Transverse colon (tissue), 4 donors: ENCODE measurements at regions not wholly inside any gene's neighbourhood (a gene's known extent, or its start where the extent isn't known, plus 50 kb on each side); places are given as distances from the start of the nearest gene placed in this dataset.

Source experiments
- EP300 ChIP-seq: sonication (generic); formaldehyde crosslinking; IDR thresholded peaks from one replicate; pipeline ENCODE4 v1.6.1; 2017; ENCODE audit warnings: antibody characterized with exemption, low read depth
- POLR2A ChIP-seq: fragments of 450-650 bp; IDR thresholded peaks from one replicate; pipeline ENCODE4 v1.6.1; 2016; ENCODE audit warnings: antibody characterized with exemption, mild to moderate bottlenecking, moderate library complexity
- POLR2AphosphoS5 ChIP-seq, 3 donors: sonication (generic); formaldehyde crosslinking; IDR thresholded peaks; one replicate each; pipeline ENCODE4 v1.6.1; 2016; ENCODE audit warnings: antibody characterized with exemption in 3 of 3
- TF ChIP-seq, protein P1 (sequence below), 5 experiments: fragments of 200-600 bp in 3 of 5; fragments of 450-650 bp in 2 of 5; sonication (generic) in 3 of 5; IDR thresholded peaks; 1 replicate in 2 of 5; 2 replicates in 3 of 5; pipeline ENCODE4 v1.5.1; 2016 to 2017; ENCODE audit warnings: antibody characterized with exemption in 5 of 5, inconsistent platforms in 3 of 5, mild to moderate bottlenecking in 2 of 5, moderate library complexity in 1 of 5

DNA sequence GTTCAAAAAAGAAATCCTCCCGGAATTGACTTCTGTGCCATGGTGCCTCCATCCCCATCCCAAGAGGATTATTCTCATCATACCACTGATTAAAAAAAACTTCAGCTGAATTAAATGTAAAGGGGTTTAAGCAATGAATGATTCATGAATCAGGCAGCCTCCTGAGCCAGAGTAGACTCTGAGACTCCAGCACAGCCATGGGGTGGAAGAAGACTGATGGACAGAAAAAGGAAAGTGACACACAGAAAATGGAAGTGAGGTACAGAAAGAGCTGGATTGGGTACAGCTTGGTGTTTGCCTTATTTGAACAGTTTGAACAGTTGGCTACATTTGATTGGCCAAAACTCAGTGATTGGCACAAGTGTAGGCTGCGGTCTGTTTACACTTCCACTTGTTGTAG lies 224.8 kb upstream of the ATP10A start:
- TF ChIP-seq, protein P1, sequence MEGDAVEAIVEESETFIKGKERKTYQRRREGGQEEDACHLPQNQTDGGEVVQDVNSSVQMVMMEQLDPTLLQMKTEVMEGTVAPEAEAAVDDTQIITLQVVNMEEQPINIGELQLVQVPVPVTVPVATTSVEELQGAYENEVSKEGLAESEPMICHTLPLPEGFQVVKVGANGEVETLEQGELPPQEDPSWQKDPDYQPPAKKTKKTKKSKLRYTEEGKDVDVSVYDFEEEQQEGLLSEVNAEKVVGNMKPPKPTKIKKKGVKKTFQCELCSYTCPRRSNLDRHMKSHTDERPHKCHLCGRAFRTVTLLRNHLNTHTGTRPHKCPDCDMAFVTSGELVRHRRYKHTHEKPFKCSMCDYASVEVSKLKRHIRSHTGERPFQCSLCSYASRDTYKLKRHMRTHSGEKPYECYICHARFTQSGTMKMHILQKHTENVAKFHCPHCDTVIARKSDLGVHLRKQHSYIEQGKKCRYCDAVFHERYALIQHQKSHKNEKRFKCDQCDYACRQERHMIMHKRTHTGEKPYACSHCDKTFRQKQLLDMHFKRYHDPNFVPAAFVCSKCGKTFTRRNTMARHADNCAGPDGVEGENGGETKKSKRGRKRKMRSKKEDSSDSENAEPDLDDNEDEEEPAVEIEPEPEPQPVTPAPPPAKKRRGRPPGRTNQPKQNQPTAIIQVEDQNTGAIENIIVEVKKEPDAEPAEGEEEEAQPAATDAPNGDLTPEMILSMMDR (IDR thresholded peaks at IDR 0.05), result no peak
- no peak for TF ChIP-seq POLR2A
- TF ChIP-seq POLR2AphosphoS5 (IDR thresholded peaks at IDR 0.05), result no peak
- TF ChIP-seq EP300, result no peak
